ENCODE measurements at regions not wholly inside any gene's neighbourhood (a gene's known extent, or its start where the extent isn't known, plus 50 kb on each side); places are given as distances from the start of the nearest gene placed in this dataset.
A peak's percentile ranks its signal among the peaks of the same experiment; 100 is the strongest.

- no peaks in the 10 kb centered on the region for H3K36me3 ChIP-seq
- intact Hi-C loops (cut with DNase I), result no loop called here
- H3K27me3 ChIP-seq, result no peaks in the 10 kb centered on the region
- no peak overlapping the region for H3K4me3 ChIP-seq
- H3K27ac ChIP-seq, result no peak overlapping the region
- ATAC-seq (no peak), DNase-seq (no peak)
- no peaks in the 10 kb centered on the region for H3K9me3 ChIP-seq
- WGBS, 4 donors, result 78 to 92% (median 83%) methylated on average over 5 of the region's 5 CpGs
- H3K4me1 ChIP-seq, result no peaks in the 10 kb centered on the region
- no peak for TF ChIP-seq POLR2A (IDR thresholded peaks at IDR 0.05)
- TF ChIP-seq, protein P1, sequence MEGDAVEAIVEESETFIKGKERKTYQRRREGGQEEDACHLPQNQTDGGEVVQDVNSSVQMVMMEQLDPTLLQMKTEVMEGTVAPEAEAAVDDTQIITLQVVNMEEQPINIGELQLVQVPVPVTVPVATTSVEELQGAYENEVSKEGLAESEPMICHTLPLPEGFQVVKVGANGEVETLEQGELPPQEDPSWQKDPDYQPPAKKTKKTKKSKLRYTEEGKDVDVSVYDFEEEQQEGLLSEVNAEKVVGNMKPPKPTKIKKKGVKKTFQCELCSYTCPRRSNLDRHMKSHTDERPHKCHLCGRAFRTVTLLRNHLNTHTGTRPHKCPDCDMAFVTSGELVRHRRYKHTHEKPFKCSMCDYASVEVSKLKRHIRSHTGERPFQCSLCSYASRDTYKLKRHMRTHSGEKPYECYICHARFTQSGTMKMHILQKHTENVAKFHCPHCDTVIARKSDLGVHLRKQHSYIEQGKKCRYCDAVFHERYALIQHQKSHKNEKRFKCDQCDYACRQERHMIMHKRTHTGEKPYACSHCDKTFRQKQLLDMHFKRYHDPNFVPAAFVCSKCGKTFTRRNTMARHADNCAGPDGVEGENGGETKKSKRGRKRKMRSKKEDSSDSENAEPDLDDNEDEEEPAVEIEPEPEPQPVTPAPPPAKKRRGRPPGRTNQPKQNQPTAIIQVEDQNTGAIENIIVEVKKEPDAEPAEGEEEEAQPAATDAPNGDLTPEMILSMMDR (IDR thresholded peaks at IDR 0.05), result no peak
These were observed 186.9 kb upstream of the NAV2 start for GRCh38 chr11:19525714-19526113.

DNA sequence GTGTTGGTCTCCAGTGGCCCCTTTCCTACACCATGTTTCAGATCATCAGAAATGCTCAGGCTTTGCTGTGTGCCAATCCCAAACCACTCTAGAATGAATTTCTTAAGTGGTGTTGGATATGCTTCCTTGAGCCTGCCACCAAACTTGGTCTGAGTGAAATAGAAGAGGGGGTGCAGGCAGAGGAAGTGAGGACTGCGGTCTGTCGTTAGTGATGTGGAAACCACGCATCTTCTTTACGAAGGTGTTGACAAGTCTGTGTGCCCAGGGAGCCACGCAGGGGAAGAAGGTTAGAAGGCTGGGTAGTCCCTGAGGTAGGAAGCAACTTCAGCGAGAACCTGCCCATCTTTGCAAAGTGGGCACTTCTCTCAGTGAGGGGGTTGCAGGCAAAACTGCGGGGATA lies 187.4 kb upstream of the NAV2 start:
- intact Hi-C loops (cut with DNase I), result no loop called here
- Histone ChIP-seq H3K36me3 (no peaks in the 10 kb centered on the region), H3K27me3 (no peaks in the 10 kb centered on the region), H3K27ac (no peak overlapping the region), H3K4me3 (no peak overlapping the region), H3K9me3 (no peaks in the 10 kb centered on the region), H3K4me1 (no peaks in the 10 kb centered on the region)
- DNase-seq (no peak), ATAC-seq (no peak)
- TF ChIP-seq, protein P1 (IDR thresholded peaks at IDR 0.05), result no peak
- TF ChIP-seq POLR2A (IDR thresholded peaks at IDR 0.05), result no peak
- 80 to 92% (median 88%) methylated on average over 7 of the region's 7 CpGs for WGBS, 4 donors

GRCh38 chr11:19524171-19524671 lies 188.4 kb upstream of the NAV2 start:
- no peak for TF ChIP-seq POLR2A (IDR thresholded peaks at IDR 0.05)
- TF ChIP-seq, protein P1 (IDR thresholded peaks at IDR 0.05), result no peak
- no peaks in the 10 kb centered on the region for H3K27me3 ChIP-seq
- DNase-seq (no peak), ATAC-seq (peak in 1 of 4 donors; percentile 16)
- WGBS, 4 donors, result 56 to 73% (median 60%) methylated on average over 7 to 8 of the region's 8 CpGs
- H3K4me1 ChIP-seq, result no peaks in the 10 kb centered on the region
- no peaks in the 10 kb centered on the region for H3K36me3 ChIP-seq
- H3K27ac ChIP-seq, result no peak overlapping the region
- no peaks in the 10 kb centered on the region for H3K9me3 ChIP-seq
- intact Hi-C loops (cut with DNase I), result no loop called here
- no peak overlapping the region for H3K4me3 ChIP-seq

DNA sequence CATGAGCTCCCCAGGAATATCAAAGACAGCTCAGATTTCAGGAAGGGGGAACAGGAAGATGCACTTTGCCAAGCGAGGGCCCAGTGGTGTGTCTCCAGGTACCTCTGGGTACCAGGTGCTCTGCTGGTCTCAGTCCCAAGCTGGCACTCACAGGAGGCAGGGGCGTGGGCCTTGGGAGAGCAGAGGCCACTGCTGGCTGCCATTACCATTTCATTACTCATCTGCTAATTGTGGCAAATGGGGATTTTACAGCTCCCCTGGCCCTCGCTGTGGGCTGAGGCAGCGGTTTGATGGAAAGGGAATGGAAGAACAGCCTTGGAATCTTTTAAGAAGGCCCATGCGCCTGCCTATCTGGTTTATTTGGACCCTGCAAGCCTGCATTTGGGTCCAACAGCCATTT lies 192.0 kb upstream of the NAV2 start:
- intact Hi-C loops (cut with DNase I), result no loop called here
- H3K27ac ChIP-seq, result no peak overlapping the region
- H3K27me3 ChIP-seq, result no peaks in the 10 kb centered on the region
- 86 to 99% (median 92%) methylated on average over 3 to 5 of the region's 5 CpGs for WGBS, 4 donors
- no peaks in the 10 kb centered on the region for H3K36me3 ChIP-seq
- H3K4me3 ChIP-seq, result no peak overlapping the region
- H3K9me3 ChIP-seq, result no peaks in the 10 kb centered on the region
- no peaks in the 10 kb centered on the region for H3K4me1 ChIP-seq
- TF ChIP-seq, protein P1 (IDR thresholded peaks at IDR 0.05), result no peak
- TF ChIP-seq POLR2A (IDR thresholded peaks at IDR 0.05), result no peak
- DNase-seq (no peak), ATAC-seq (no peak)
